ENCODE measurements at regions not wholly inside any gene's neighbourhood (a gene's known extent, or its start where the extent isn't known, plus 50 kb on each side); places are given as distances from the start of the nearest gene placed in this dataset.

DNA sequence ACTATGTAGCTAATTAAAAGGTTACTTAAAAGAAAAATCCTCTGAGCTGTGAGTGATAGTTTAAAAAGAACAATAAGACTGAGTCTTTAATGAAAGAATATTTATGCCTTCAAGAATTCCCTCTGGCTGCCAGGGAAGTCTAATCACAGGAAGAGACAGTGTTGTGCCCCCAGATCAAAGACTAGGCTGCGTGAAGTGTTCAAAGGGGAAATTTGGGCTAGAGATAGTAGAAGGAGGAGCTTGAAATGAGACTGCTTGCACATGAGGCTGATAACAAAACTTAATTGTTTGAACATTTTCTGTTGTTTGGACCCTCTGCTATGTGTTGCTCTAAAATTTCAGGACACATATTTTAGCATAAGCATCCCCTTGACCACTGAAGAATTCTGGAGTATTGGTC is 99.7 kb upstream of the MTNR1B start:
- no peak for DNase-seq (ENCODE audit: low spot score)

DNA sequence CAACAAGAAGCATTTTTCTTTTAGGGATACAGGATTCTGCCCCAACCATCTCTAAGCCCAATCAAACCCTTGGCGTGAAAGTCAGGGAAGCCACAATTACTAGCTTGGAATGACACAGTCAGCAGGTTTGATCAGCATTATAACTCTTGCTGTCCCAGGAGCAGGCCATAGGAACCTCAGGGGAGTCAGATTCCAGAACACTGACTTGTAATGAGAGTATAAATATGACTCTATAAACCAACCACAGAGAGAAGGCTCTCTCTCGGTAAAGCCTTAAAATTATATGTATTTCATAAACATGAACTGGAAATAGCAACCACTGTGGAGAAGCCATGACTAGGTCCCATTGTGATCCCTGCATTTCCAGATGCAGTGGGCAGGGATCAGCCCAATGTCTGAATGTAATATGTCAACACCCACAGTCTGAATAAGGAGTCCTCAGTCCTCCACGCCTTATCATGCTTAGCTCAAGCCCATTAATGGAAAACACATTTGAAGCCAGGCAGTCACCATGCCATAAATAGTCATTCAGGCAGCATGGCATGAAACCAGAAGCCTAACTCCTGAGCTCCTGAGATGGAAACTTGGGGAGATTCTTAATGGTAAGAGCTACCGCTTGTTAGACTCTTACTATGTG is 99.1 kb upstream of the MTNR1B start:
- no peak for DNase-seq (ENCODE audit: low spot score)

DNA sequence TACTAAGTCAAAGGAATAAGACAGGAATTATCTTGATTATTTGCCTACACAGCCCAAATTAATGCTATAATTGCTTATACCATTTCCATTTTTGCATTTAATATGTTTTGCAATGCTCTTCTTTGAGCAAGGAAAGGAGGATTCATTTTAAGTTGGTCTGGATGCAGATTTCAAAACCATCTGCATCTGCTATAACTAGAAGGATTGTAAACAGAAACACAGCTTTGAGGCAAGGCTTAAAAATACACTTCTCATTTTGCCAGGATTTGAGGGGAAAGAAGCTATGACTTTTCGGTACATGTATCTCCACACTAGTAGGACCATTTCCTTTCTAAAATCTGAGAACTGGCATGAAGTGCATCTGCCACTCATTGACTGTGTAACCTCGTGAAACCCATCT is 95.9 kb upstream of the MTNR1B start:
- DNase-seq (ENCODE audit: low spot score) = no peak

DNA sequence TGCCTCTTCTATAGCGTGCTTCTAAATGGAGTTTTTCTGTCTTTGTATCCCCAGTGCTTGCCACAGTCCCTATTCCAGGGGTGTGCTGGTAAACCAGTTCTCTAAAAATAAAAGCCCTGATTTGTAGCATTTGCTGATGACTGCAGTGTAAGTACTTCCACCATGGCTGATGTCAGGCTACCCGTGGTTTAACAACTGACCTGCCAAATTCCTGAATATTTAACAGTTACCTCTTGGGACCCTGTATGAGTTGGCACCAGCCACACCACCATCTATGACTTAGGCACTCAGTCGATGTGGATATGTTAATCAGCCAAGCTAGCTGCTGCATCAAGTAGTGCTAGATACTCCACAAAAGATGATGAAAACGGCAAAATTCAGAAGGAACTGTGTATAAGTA is 94.0 kb upstream of the MTNR1B start:
- DNase-seq (ENCODE audit: low spot score) = no peak

DNA sequence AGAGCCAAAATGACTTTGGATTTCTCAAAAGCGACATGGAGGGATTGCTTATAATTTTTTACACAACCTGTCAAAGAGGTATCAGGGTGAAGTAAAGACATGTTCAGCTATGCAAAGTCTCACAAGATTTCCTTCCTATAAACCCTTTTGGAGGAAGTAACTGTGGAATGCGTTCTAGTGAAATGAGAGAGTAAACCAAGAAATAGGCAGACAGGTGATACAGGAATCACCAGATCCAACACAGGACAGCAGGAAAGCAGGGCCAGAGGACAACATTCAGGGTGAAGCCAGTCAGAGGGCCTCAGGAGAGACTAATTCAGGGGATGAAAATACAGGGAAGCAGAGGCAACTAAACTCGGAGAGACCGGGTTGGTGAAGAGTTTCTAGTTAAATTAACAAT is 90.4 kb upstream of the MTNR1B start:
- DNase-seq (ENCODE audit: low spot score) = no peak

DNA sequence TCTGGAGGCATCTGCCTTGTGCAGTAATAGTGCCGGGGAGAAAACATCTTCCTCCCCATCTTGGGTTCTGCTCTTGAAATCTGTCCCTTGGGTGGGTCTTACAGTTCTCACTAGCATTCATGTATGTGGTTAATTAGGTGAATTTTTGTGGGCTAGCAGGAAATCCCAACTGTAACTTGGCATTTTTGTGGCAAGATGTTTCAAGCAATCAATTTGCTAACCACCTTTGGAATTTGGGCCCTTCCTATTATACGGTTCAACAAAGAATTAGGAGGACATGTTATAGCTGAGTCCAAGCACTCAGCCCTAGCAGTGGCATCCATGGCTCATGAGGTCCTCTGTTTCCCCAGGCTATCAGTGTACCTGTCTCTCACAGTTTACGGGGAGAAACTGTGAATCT is 89.1 kb upstream of the MTNR1B start:
- no peak for DNase-seq (ENCODE audit: low spot score)

DNA sequence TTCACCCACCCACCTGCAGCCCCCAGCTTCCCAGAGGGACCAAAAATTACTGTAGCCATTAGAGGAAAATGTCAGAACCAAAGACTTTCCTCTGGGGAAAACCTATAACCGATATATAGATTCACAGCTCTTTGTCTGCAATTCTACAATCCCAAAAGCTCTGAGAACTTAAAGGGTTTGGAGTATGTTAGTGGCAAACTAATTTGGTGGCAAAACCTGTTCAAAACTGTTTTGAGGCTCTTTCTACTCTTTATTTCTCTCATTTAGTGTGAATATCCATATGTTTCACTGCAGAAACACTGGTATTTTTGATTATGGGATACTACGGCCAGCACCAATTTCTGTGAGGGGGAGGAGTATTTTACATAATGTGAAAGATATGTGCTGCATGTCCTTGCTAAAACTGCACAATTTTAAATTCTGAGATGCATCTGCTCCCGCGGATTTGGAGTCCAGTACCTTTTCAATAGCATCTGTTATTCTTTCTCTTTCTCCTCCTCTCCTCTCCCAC is 87.5 kb upstream of the MTNR1B start:
- DNase-seq (ENCODE audit: low spot score) = no peak

DNA sequence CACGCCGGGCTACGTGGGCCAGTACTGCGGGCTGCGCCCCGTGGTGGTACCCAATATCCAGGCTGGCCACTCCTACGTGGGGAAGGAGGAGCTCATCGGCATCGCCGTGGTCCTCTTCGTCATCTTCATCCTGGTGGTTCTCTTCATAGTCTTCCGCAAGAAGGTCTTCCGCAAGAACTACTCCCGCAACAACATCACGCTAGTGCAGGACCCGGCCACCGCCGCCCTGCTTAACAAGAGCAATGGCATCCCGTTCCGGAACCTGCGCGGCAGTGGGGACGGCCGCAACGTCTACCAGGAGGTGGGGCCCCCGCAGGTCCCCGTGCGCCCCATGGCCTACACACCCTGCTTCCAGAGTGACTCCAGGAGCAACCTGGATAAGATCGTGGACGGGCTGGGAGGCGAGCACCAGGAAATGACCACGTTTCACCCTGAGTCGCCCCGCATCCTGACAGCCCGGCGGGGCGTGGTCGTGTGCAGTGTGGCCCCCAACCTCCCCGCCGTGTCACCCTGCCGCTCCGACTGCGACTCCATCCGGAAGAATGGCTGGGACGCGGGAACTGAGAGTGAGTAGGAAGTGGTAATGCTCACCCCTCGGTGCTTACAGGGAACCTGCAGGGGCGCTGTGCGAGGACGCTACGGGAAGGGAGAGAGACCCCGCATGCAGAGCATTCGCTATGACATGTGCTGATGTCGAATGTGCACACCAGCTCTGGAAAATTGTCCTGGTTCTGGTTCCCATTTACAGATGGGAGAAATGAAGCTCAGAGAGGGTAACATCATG is 86.4 kb upstream of the MTNR1B start:
- no peak for DNase-seq (ENCODE audit: low spot score)

DNA sequence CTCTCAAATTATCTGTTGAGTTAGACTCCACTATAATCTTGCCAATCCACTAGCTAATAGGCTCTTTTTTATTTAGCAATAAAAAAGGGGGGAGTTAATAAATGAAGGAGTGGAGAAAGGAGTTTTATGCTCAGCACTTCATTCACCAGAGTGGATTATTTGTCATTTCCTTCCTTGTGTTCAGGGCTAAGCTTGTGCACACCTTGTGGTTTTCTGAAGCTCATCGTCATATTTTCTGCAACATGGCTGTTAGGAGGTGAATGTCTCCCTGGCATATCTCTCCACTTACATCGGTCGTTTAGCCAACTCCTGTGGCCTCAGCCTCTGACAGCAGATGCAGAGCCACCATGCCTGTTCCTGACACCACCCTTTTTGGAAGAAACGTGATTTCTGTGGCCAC is 83.9 kb upstream of the MTNR1B start:
- no peak for DNase-seq (ENCODE audit: low spot score)

DNA sequence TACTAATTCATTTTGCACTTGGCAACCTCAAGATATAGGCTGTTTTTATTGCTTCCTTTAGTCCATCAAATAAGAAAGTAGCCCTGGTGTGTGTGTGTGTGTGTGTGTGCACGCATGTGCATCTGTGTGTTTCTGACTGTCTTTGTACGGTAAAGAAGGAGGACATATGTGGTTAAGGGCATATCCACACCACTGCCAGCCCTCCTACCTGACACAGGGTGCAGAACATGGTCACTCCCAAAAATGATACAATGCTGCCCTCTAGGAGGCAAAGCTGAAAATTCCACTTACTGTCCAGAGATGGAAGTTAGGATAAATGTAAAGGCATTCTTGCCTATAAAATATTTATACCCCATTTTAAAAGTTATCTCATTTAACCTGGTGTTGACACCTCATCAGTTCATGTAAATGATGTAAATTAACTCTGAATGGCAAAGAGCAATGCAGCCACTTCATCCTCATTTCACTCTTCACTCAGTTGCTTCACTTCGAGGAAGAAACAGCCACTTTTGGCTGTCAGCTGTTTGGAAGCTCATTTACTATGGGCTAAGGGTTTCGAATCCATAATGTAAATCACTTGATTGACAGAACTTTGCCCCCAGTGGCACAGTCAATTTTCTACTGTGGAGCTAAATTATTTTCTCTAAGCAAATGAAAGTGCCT is 83.1 kb upstream of the MTNR1B start:
- DNase-seq (ENCODE audit: low spot score) = peak; percentile 72

DNA sequence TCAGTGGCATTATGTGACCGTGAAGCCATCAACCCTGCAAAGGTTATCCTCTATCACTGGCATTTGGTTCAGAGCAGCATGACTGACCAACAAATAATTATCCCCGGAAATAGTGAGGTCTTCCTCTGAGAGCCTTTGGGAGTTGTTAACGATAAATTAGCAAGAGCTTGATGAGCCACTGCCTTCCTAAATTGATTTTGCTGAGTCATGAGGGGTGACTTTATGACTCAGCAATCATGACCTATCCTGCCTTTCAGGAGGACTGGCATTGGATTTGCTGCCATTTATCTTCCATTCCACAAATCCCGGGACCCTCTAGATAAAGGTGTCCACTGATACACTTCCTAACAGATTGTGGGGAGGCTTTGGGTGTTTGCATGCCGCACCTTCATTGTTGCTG is 80.8 kb upstream of the MTNR1B start:
- DNase-seq (ENCODE audit: low spot score) = no peak

DNA sequence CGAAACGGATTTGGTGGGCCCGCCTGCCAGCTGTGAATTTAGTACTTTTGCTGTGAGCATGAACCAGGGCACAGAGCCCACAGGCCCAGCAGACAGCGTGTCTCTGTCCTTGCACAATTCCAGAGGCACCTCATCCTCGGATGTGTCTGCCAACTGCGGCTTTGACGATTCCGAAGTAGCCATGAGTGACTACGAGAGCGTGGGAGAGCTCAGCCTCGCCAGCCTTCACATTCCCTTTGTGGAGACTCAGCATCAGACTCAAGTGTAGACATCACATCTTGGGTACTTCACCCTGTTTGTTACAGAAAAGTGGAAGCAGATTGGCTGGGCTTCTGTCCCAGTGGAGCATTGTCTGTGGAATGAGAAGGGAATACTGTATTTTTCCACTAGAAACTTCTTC is 78.6 kb upstream of the MTNR1B start:
- DNase-seq (ENCODE audit: low spot score) = no peak

DNA sequence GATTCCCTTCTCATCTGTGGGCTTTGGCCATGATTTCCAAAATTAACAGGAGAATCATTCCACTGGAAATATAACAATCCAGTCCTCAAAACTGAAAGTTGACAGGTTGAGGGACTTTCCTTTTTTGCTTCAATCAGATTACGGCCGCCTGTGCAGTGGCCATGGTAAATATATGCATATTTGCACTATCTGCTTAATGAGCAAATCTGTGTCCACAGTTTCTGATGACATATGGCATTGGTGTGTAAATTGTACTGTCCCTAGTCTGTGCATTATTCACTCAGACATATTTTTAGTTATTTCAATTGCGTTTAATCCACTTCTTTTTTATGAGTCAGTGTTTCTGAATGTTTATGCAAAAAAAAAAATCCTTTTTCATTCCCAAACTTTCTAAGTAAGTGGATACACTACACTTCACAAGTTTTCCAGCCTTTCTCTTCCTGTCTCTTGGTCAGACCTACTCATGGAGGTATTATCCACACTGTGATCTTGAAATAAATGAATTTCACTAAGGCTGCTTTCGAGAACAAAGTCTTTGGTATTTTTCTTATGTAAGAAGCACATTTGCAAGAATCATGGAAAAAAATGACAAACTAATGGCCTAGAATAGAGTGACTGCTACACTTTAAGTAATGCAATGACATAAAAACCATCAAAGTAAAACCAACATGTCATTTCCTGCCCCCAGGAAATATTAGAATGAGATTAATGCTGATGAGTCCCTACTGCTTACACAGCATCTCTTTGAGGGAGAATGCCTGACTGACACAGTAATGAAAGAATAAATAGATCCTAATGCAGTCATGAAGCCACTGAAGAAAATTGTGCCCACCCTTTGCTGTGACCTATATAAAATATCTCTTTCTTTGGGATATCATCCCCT is 76.4 kb upstream of the MTNR1B start:
- no peak for DNase-seq (ENCODE audit: low spot score)

DNA sequence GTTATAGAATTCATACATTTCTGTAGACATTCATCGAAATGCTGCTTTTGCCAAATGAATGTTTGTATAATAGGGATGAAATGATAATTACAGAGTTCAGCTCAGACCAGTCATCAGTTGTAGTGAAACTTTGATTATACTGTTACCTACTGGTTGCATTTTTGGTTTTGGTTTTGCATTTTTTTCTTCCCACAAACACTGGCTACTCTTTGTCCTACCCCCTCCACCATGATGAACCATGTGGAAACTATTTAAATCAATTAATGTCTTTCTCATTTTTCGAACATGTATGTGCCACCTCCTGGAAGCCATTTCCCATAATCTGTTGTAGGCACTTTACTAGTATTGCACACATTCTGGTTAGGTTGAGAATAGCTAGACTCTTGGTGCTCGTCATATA is 75.3 kb upstream of the MTNR1B start:
- no peak for DNase-seq (ENCODE audit: low spot score)

DNA sequence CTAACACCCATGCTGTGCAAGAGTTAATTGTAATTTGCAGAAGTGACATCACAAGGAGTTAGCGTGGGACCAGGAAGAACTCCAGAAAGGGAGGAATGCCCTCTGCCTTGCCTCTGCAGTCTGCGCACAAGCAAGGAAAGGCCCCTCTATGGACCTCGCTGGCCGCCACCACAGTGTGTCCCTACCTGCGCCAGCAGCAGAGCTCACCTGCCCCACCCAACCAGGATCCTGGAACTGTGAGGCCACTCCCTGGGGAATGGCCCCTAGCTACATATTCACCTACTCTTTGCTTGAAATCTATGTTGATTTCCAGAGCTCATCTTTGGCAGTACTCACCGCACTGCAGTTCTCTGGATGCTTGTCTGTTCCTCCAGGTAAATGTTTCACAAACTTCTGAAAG is 72.0 kb upstream of the MTNR1B start:
- DNase-seq (ENCODE audit: low spot score) = no peak

DNA sequence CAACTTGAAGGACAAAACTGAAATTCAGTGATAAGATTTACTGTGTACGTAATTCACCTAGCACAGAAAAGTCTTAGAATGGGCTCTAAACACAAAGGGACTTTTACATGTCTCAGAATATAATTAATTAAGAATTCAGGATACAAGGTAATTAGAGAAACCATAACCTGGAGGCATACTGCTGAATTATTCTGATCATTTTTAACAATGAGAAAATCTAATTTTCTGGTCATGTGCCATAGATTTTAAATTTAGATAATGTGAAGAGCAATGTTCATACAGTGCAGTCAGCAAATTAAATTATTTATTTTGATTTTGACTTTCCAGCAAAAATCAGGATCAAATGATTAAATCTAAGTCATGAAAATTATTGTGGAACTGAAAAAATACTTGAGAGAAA is 67.0 kb upstream of the MTNR1B start:
- no peak for DNase-seq (ENCODE audit: low spot score)

DNA sequence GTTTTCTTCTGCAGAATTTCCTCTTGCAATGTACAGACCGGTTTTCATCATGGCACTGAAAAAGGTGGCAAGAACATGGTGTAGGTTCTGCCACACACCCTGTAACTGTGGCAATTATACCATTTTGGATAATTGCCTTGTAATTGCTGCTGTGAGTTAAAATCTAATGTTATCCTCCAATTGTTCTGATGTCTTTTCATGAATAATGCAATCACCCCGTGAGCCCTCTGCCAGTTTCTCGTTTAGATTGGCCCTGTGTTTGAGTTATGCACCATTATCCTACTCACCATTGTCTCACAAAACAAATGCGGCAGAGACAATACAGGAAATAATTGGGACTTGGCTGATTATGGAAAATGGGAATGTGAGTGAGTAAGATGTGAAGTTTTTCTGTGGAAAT is 61.8 kb upstream of the MTNR1B start:
- DNase-seq (ENCODE audit: low spot score) = no peak

DNA sequence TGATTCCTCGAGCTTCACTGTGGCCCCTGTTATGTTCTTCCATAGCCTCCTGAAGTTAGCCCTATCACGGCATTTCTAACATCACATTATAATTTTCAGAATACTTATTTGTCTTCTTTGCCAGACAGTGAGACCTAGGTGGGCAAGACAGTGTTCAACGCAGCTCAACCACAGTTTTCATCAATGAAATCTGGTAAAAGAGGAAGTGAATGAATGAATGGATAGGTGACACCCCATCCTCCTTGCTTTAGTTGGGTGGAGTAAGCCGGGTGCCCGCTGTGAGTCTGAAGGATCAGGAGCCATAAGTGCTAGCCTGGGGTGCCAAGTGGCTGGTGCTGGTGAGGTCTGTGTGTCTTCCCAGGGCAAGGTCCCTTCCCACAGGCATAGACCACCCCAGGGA is 60.2 kb upstream of the MTNR1B start:
- DNase-seq (ENCODE audit: low spot score) = no peak

DNA sequence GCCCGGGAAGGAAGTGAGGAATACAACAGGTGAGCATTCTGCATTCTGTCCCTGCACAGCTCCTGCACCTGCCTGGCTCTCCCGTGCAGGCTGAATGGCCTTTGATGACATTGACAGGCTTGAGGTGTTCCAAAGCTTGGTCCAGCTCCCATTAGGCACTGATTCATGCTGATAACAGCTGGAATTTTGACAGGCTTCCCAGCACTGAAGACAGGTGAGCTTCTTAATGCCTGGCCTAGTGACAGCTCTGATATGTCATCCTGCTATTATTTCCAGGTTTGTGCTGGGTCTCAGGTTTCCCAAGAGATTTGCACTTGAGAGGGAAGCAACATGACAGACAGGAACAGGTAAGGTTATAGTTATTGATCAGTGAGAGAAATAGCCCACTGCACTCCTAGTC is 58.0 kb upstream of the MTNR1B start:
- no peak for DNase-seq (ENCODE audit: low spot score)

DNA sequence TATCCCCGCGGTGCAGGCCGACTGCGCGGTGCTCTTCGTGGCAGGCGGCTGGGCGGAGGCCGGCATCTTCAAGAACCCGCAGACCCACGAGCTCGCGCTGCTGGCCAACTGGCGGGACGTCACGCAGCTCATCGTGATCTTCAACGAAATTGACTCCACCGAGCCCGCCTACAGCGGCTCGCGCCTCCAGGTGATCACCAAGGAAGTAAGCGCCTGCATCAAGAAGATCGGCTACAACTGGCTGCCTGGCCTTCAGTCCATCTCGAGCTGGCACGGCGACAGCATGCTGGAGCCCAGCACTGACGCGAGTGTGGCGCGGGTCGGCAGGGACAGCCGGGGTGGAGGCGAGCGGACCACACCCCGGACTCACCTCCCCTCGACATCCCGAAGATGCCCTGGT is 53.9 kb upstream of the MTNR1B start:
- DNase-seq (ENCODE audit: low spot score) = no peak

DNA sequence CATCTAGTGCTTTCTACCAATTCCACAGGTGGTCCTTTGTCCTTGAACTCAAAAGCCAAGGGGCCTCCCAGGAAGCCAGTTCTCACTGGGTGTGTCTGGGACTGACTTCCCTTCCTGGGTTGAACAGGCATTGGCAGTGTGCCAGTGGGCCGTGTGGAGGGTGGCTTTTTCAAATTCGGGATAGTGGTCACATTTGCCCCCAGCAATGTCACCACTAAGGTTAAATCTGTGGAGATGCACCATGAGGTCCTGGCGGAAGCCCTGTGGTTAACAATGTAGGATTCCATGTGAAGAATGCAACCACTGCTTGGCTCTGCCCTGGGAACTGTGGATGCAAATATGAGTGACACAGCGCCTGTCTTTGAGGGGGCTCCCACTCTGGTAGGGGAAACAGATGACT is 53.2 kb upstream of the MTNR1B start:
- DNase-seq (ENCODE audit: low spot score) = no peak

DNA sequence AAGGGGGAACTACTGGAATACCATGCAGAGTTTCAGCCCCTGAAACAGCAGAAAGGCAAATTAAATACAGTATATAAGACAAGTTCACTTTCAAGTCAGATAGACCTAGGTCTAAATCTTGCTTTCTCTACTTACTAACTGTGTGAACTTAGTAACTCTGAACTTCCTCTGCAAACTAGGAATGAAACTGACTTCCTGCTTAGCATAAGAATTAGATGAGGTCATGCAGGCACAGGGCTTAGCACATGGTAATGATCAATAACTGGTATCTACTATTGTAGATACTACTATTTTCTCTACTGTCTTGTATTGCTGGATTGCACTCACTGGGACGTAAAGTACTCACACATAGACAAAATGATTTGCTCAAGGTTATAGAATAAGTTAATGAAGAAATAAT is 51.5 kb upstream of the MTNR1B start:
- no peak for DNase-seq (ENCODE audit: low spot score)

Data from COLO829 (cell line).